ENCODE measurements at regions not wholly inside any gene's neighbourhood (a gene's known extent, or its start where the extent isn't known, plus 50 kb on each side); places are given as distances from the start of the nearest gene placed in this dataset.

- Histone ChIP-seq H3K9me3 (ENCODE audit: control insufficient read depth, low read depth, low read length) (no peaks in the 10 kb centered on the region), H2BK12ac (ENCODE audit: insufficient read length, low read depth, low read length) (no peak overlapping the region), H4K5ac (ENCODE audit: insufficient read length, low read depth, low read length) (no peak overlapping the region), H3K23me2 (ENCODE audit: insufficient read length, low read depth, low read length, poor library complexity, severe bottlenecking) (no peaks in the 10 kb centered on the region), H3K14ac (ENCODE audit: insufficient read depth, low read length) (no peak overlapping the region), H2AFZ (ENCODE audit: low read length) (no peak overlapping the region), H2BK5ac (ENCODE audit: insufficient read length, low read length) (no peak overlapping the region), H3K27ac (ENCODE audit: insufficient read length, low read depth, low read length) (no peak overlapping the region), H3K56ac (ENCODE audit: insufficient read length, low read depth, low read length) (no peak overlapping the region), H3K27me3 (ENCODE audit: insufficient read depth, low read length) (no peaks in the 10 kb centered on the region), H2AK5ac (ENCODE audit: insufficient read length, low read length) (no peak overlapping the region), H3K79me2 (ENCODE audit: insufficient read depth, low read length) (no peaks in the 10 kb centered on the region), H2BK15ac (ENCODE audit: low read depth, low read length) (no peak overlapping the region), H3K4me2 (ENCODE audit: insufficient read depth, insufficient read length, low read length) (no peak overlapping the region), H3K18ac (ENCODE audit: insufficient read length, low read depth, low read length) (no peak overlapping the region), H3K23ac (ENCODE audit: insufficient read length, low read depth, low read length) (no peak overlapping the region), H2BK120ac (ENCODE audit: low read depth, low read length, poor library complexity, severe bottlenecking) (no peak overlapping the region), H3T11ph (ENCODE audit: low read length) (no peak overlapping the region), H4K20me1 (ENCODE audit: control insufficient read depth, insufficient read depth, insufficient read length) (no peaks in the 10 kb centered on the region), H2BK20ac (ENCODE audit: low read depth, low read length, poor library complexity, severe bottlenecking) (no peak overlapping the region), H3K9ac (ENCODE audit: extremely low read depth, insufficient read length, low read length) (no peak overlapping the region), H3K79me1 (ENCODE audit: insufficient read depth, low read depth, low read length, poor library complexity, severe bottlenecking) (no peaks in the 10 kb centered on the region), H4K8ac (replicated peaks; ENCODE audit: insufficient read length, low read depth, low read length) (no peak overlapping the region), H4K91ac (ENCODE audit: insufficient read length, low read depth, low read length) (no peak overlapping the region), H3K4me1 (ENCODE audit: insufficient read depth, low read length) (no peaks in the 10 kb centered on the region; the same call in 1 of the 2 replicates), H3K4ac (ENCODE audit: low read depth, low read length) (no peak overlapping the region)
- no peak for TF ChIP-seq CTCF (conservative IDR thresholded peaks at IDR 0.05)
- no peak for DNase-seq
- Mint-ChIP-seq H3K4me1 (peaks cover 17 to 19% of the 10 kb centered on the region in 2 experiments), H3K36me3 (ENCODE audit: insufficient read depth in 1 of 3, low read depth in 3 of 3) (peaks cover 0 to 5% (median 0%) of the 10 kb centered on the region in 3 experiments; a peak in 1 of 7 replicates), H3K9me3 (peaks cover 10 to 11% of the 10 kb centered on the region in 2 experiments; a peak in 4 of 5 replicates), H3K27ac (no peak overlapping the region), H3K4me3 (no peak overlapping the region), H3K27me3 (ENCODE audit: low read depth) (no peaks in the 10 kb centered on the region)
- WGBS (ENCODE audit: extremely low coverage, insufficient read length, low lambda C conversion rate) = no CpG with 5 or more reads among the region's 3 CpGs
These were observed 284.2 kb downstream of the RCHY1 start for GRCh38 chr4:75229806-75230570.

Measured in H9 (cell line).